ENCODE measurements at regions not wholly inside any gene's neighbourhood (a gene's known extent, or its start where the extent isn't known, plus 50 kb on each side); places are given as distances from the start of the nearest gene placed in this dataset.
"Not testable (repeated sequence)": the region's sequence is repeated elsewhere in the genome, so short reads cannot be mapped to it uniquely, and the experiment has no call there.

DNA sequence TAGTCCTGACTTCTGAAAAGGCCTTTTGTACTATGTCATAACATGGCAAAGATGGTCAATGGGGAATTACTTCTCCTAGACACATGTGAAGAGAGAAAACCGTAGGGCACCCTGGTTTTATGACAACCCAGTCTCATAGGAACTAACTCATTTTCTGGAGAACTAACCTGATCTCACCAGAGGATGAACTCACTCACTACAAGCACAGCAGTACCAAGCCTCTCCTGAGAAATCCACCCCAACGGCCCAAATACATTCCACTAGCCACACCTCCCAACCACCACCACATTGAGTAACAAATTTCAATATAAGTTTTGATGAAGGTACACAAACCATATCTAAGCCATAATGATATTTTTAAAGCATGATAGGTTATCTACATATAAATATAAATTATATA is 909.3 kb upstream of the CDH10 start:
- DNase-seq (no peak), ATAC-seq (ENCODE audit: low read depth in 2 of 2) (no peak)
- no peaks in the 10 kb centered on the region for H3K27me3 Mint-ChIP-seq
- no peaks in the 10 kb centered on the region for H3K36me3 Mint-ChIP-seq
- H3K4me1 Mint-ChIP-seq: no peaks in the 10 kb centered on the region
- H3K27ac Mint-ChIP-seq: no peak overlapping the region
- H3K4me3 Mint-ChIP-seq: no peak overlapping the region
- H3K9me3 Mint-ChIP-seq: peaks cover 0 to 3% (median 0%) of the 10 kb centered on the region in 7 donors

DNA sequence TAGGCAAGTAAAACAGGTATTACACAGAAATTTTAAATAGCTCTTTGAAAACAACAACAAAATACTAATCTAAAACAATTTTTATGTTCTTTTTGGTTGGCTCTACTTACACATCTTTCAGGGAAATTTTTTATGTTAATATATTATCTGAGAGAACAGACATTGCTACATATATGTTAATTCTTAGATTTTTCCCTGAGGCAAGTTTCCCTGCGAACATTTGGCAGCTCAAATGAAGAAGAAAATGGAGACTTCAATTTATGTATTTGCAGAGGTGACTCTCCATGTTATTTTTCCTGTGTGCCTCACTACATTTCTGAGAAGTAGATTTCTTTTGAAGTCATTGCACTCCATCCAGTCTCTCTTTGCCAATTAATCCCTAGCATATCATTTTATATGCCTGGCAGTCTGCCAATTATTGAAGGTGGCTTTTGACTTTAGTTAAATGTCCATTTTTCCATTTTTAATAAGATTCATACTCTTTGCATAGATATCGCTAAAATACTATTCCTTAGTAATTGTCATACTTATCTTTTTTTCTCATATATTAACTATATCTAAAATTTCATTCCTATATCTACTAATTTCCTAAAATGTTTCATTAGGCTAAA is 908.2 kb upstream of the CDH10 start:
- Mint-ChIP-seq H3K4me1 (no peaks in the 10 kb centered on the region), H3K9me3 (peaks cover 0 to 3% (median 0%) of the 10 kb centered on the region in 7 donors), H3K4me3 (no peak overlapping the region), H3K36me3 (no peaks in the 10 kb centered on the region), H3K27ac (no peak overlapping the region), H3K27me3 (no peaks in the 10 kb centered on the region)
- ATAC-seq (ENCODE audit: low read depth in 2 of 2): no peak
- DNase-seq: no peak

DNA sequence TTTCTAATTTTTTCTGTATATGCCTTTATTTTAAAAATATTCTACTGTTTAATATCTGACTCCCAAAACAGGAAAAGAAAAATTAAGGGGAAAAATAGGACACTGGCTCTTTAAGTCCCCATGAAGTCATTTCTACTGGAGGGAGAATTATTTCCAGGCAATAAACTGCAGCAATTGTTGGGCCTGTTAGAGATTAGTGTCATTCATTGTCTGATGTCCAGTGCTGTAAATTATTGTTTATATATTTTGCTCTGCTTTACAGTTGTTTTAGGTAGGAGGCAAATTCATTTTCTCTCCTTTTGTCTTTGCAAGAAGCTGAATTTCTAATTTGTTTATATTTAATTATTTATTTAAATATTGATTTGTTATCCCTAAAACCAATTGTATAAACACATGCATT is 906.0 kb upstream of the CDH10 start:
- DNase-seq (no peak), ATAC-seq (ENCODE audit: low read depth in 2 of 2) (no peak)
- Mint-ChIP-seq H3K36me3 (no peaks in the 10 kb centered on the region), H3K27me3 (no peaks in the 10 kb centered on the region), H3K4me3 (no peak overlapping the region), H3K4me1 (no peaks in the 10 kb centered on the region), H3K9me3 (peaks cover 0 to 3% (median 0%) of the 10 kb centered on the region in 7 donors), H3K27ac (no peak overlapping the region)

DNA sequence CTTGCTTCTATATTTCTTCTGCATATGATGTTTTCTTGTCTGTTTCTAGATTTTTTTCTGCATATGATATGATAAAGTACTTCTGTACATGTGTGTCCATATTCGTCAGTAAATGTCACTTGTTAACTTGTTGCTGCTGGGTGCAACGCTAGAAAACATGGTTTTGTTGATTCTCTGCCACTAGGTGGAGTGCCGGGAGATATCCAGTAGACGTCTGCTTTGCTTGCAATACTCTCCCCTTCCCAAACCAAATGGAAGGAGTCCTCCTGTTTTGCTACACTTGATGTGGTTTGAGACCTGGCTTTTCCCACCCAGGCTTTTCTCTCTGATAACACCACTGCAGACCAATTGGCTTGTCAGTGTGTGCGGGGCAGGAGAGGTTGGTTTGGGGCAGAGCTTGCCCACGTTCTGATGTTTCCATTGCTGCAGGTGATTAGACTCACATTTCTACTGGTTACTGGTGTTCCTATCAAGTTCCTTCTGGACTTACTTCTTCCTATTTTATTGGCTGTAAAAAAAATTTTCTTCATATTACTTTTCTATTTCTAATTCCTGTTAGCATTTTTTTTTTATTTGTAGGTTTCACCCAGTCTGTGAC is 900.0 kb upstream of the CDH10 start:
- H3K36me3 Mint-ChIP-seq: no peaks in the 10 kb centered on the region

DNA sequence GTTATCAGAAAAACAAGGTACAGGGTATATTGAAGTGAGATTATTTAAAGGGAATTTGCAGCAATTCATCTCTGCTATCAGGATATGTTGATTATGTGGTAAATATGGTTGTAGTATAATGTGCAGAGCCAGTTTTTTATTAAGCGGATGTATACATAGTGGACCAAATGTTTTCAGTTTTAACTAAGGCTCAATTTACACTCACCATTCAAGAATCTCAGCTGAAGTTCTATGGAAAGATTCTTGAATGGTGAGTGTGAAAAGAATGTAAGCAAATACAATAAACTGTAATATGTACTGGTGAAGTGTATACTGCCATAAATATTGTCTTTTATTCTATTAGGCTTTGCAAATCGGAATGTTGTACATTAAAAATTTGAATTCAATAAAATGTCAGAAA is 895.9 kb upstream of the CDH10 start:
- peaks cover 0 to 2% (median 0%) of the 10 kb centered on the region in 7 donors for H3K9me3 Mint-ChIP-seq
- DNase-seq: no peak
- H3K27ac Mint-ChIP-seq: no peak overlapping the region
- no peaks in the 10 kb centered on the region for H3K4me1 Mint-ChIP-seq
- H3K27me3 Mint-ChIP-seq: no peaks in the 10 kb centered on the region
- H3K4me3 Mint-ChIP-seq: no peak overlapping the region
- ATAC-seq (ENCODE audit: low read depth in 2 of 2): no peak
- no peaks in the 10 kb centered on the region for H3K36me3 Mint-ChIP-seq

More for the DNA sequence above, 900.0 kb upstream of the CDH10 start:
- Mint-ChIP-seq H3K9me3 (peaks cover 0 to 2% (median 0%) of the 10 kb centered on the region in 7 donors), H3K4me3 (no peak overlapping the region), H3K4me1 (no peaks in the 10 kb centered on the region), H3K27ac (no peak overlapping the region), H3K27me3 (no peaks in the 10 kb centered on the region)
- DNase-seq (no peak), ATAC-seq (ENCODE audit: low read depth in 2 of 2) (no peak)

DNA sequence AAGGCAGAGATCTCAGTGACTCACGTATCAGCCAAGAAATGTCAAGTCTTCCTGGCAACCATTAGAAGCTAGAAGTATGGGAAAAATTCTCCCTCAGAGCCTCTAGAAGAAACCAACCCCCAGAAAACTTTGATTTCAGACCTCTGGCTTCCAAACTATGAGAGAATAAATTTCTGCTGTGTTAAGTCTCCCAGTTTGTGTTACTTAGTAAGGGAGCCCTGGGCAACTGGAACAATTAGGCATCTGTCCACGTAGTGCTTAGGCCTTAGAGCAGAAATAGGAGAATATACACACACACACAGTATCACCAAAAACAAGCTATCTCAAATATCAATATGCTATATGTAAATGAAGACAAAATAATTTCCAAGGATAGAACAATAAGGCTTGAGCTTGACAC is 894.8 kb upstream of the CDH10 start:
- H3K27ac Mint-ChIP-seq: no peak overlapping the region
- no peaks in the 10 kb centered on the region for H3K9me3 Mint-ChIP-seq
- no peak for DNase-seq
- H3K27me3 Mint-ChIP-seq: no peaks in the 10 kb centered on the region
- H3K4me1 Mint-ChIP-seq: no peaks in the 10 kb centered on the region
- H3K36me3 Mint-ChIP-seq: no peaks in the 10 kb centered on the region
- no peak overlapping the region for H3K4me3 Mint-ChIP-seq
- no peak for ATAC-seq (ENCODE audit: low read depth in 2 of 2)

DNA sequence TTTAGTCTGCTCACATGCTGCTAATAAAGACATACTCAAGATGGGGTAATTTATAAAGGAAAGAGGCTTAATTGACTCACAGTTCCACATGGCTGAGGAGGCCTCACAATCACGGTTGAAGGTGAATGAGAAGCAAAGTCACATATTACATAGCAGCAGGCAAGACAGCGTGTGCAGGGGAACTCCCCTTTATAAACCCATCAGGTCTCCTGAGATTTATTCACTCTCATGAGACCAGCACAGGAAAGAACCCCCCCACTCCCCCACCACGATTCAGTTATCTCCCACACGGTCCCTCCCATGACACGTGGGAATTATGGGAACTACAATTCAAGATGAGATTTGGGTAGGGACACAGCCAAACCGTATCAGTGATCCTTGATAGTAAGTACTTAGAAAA is 891.7 kb upstream of the CDH10 start:
- not testable (repeated sequence) for H3K36me3 Mint-ChIP-seq; H3K4me1 Mint-ChIP-seq; H3K9me3 Mint-ChIP-seq; H3K27me3 Mint-ChIP-seq; ATAC-seq (ENCODE audit: low read depth in 2 of 2); H3K4me3 Mint-ChIP-seq; DNase-seq; H3K27ac Mint-ChIP-seq

DNA sequence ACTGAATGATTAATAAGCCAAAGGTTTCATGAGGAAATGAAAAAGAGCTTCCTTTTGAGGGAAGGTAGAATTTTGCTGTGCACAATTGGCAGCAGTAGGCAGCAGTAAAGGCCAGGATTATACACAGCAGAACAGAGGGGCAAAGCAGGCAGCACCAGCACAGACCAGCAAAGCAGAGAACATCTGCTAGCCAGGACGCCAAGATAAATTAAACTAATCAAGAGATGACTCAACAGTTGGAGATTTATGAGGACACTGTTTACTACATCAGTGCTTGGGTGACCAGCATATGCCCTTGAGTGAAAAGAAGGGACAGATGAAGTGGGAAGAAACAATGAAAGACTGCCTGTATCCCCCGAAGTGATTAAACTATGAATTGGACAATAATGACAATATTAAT is 871.4 kb upstream of the CDH10 start:
- Mint-ChIP-seq H3K36me3 (no peaks in the 10 kb centered on the region), H3K9me3 (peaks cover 0 to 14% (median 2%) of the 10 kb centered on the region in 7 donors), H3K4me3 (no peak overlapping the region), H3K4me1 (no peaks in the 10 kb centered on the region), H3K27me3 (no peaks in the 10 kb centered on the region), H3K27ac (no peak overlapping the region)
- ATAC-seq (ENCODE audit: low read depth in 2 of 2): no peak
- no peak for DNase-seq

DNA sequence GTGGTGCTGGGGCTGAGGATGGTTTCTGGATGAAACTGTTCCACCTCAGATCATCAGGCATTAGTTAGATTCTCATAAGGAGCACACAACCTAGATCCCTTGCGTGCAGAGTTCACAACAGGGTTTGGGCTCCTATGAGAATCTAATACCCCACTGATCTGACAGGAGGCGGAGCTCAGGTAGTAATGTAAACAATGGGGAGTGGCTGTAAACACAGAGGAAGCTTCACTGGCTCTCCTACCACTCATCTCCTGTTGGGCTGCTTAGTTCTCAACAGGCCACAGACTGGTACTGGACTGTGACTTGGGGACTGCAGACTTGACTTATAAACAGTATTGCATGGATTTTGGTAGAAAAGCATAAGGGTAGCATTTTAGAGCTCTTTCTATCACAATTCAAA is 870.7 kb upstream of the CDH10 start:
- ATAC-seq (ENCODE audit: low read depth in 2 of 2): no peak
- no peaks in the 10 kb centered on the region for H3K27me3 Mint-ChIP-seq
- H3K4me3 Mint-ChIP-seq: no peak overlapping the region
- H3K27ac Mint-ChIP-seq: no peak overlapping the region
- H3K36me3 Mint-ChIP-seq: no peaks in the 10 kb centered on the region
- H3K9me3 Mint-ChIP-seq: peaks cover 0 to 10% (median 5%) of the 10 kb centered on the region in 7 donors
- no peaks in the 10 kb centered on the region for H3K4me1 Mint-ChIP-seq
- no peak for DNase-seq

DNA sequence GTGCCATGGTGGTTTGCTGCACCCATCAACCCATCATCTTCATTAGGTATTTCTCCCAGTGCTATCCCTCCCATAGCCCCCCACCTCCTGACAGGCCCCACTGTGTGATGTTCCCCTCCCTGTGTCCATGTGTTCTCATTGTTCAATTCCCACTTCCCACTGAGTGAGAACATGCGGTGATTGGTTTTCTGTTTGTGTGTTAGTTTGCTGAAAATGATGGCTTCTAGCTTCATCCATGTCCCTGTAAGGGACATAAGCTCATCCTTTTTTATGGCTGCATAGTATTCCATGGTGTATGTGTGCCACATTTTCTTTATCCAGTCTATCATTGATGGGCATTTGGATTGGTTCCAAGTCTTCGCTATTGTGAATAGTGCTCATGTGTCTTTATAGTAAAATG is 865.9 kb upstream of the CDH10 start:
- not testable (repeated sequence) for H3K9me3 Mint-ChIP-seq; H3K27me3 Mint-ChIP-seq; H3K27ac Mint-ChIP-seq; H3K4me3 Mint-ChIP-seq; DNase-seq; H3K36me3 Mint-ChIP-seq; H3K4me1 Mint-ChIP-seq; ATAC-seq (ENCODE audit: low read depth in 2 of 2)

DNA sequence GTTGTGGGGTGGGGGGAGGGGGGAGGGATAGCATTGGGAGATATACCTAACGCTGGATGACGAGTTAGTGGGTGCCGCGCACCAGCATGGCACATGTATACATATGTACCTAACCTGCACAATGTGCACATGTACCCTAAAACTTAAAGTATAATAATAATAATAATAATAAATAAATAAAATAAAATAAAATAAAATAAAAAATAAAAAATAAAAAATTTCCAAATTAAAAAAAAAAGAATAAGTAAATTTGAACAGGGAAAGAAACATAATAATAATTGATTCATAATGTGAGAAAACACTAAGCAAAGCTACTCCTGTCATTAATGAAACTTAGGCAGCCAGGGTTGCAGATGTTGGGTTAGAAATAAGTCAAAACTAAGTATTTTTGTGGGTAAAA is 863.2 kb upstream of the CDH10 start:
- not testable (repeated sequence) for H3K9me3 Mint-ChIP-seq; H3K36me3 Mint-ChIP-seq; H3K4me1 Mint-ChIP-seq; H3K27ac Mint-ChIP-seq; ATAC-seq (ENCODE audit: low read depth in 2 of 2); H3K27me3 Mint-ChIP-seq; DNase-seq; H3K4me3 Mint-ChIP-seq

DNA sequence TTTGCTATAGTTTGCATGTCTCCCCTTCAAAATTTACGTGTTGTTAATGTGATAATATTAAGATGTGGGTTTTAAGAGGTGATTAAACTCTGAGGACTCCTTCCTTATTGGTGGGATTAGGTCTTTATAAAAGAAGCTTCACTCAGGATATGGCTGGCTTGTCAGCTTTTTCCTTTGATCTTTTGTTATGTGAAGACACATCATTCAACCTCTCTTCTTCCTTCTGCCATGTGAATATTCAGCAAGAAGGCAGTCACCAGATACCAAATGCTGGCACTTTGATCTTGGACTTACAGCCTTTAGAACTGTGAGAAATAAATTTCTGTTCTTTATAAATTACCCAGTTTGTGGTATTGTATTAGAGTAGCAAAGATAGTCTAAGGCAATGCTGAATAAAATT is 855.9 kb upstream of the CDH10 start:
- peaks cover 0 to 8% (median 2%) of the 10 kb centered on the region in 7 donors for H3K9me3 Mint-ChIP-seq
- ATAC-seq (ENCODE audit: low read depth in 2 of 2) (no peak), DNase-seq (no peak)

DNA sequence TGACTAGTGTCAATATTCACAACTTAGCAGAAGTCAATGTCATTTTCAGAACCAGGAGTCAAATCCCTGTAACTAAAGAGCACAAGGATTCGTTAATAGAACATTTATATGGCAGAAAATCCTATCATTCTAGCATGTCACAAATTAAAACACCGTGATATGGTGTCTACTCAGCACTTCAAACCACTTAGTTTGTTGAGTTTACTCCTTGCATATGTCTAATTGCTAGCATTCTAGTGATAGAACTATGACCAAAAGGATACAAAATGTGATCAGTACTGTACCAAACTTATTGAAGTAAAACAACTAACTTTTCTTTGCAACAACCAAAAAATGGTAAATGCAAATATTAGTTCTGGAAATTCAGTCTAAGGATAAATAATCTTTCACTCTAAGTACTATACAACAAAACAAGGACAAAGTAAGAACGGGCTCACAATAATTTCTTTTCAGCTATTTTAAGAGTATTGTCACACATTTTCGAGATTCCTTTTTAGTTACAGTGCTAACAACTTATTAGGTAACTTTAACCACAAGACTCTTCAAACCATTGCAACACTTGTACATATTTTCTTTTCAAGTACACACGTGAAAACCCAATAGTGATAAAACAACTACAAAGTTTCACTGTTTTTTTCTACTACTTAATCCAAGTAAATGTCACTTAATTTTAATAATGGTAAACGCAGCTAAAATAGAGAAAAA is 845.2 kb upstream of the CDH10 start:
- Mint-ChIP-seq H3K36me3 (no peaks in the 10 kb centered on the region), H3K4me1 (no peaks in the 10 kb centered on the region), H3K9me3 (peaks cover 0 to 18% (median 5%) of the 10 kb centered on the region in 7 donors), H3K4me3 (no peak overlapping the region), H3K27ac (no peak overlapping the region), H3K27me3 (no peaks in the 10 kb centered on the region)
- no peak for DNase-seq
- ATAC-seq (ENCODE audit: low read depth in 2 of 2): no peak

More for the DNA sequence above, 855.9 kb upstream of the CDH10 start:
- Mint-ChIP-seq H3K27ac (no peak overlapping the region), H3K36me3 (no peaks in the 10 kb centered on the region), H3K27me3 (no peaks in the 10 kb centered on the region), H3K4me1 (no peaks in the 10 kb centered on the region), H3K4me3 (no peak overlapping the region)

DNA sequence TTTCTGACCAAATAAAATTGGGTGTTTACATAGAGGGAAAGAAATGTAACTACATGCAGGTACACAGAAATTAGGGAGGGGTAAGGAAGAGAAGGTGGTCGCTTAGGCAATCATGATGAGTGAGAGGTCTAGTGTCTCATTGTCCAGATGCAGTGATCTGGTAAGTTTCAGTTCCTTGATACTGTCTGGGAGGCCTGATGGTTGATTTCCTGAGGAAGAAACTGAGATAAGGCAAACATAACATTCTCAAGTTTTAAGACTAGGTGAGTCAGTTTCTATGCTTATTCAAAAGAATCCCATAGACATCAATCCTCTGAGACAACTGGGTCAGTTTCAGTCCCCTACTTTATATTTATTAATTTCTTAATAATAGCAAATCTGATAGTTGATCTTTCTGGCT is 843.3 kb upstream of the CDH10 start:
- Mint-ChIP-seq H3K9me3 (peaks cover 0 to 18% (median 5%) of the 10 kb centered on the region in 7 donors), H3K36me3 (no peaks in the 10 kb centered on the region), H3K4me1 (no peaks in the 10 kb centered on the region), H3K27ac (no peak overlapping the region), H3K27me3 (no peaks in the 10 kb centered on the region), H3K4me3 (no peak overlapping the region)
- DNase-seq (no peak), ATAC-seq (ENCODE audit: low read depth in 2 of 2) (no peak)

Data from naive B cell (primary cell).